DND-41 (cell line): ENCODE measurements at regions not wholly inside any gene's neighbourhood (a gene's known extent, or its start where the extent isn't known, plus 50 kb on each side); places are given as distances from the start of the nearest gene placed in this dataset.

Experiments used
- CTCF ChIP-seq: IDR thresholded peaks from 2 replicates; pipeline ENCODE4 v1.5.1; 2012; ENCODE audit warnings: borderline replicate concordance, low read length, moderate library complexity, mild to moderate bottlenecking; ENCODE audit not compliant: poor library complexity, severe bottlenecking; ENCODE audit errors: extremely low read depth
- EZH2 ChIP-seq: IDR thresholded peaks from 3 replicates; pipeline ENCODE4 v1.6.1; 2012; ENCODE audit warnings: borderline replicate concordance, low read depth, mild to moderate bottlenecking, moderate library complexity, low read length, inconsistent platforms; ENCODE audit not compliant: severe bottlenecking

GRCh38 chr22:48116871-48117270 lies 1354.4 kb downstream of the TBC1D22A start:
- no peak for TF ChIP-seq CTCF
- no peak for TF ChIP-seq EZH2
